Right hindlimb (tissue), 1 donor: ENCODE measurements at regions not wholly inside any gene's neighbourhood (a gene's known extent, or its start where the extent isn't known, plus 50 kb on each side); places are given as distances from the start of the nearest gene placed in this dataset.
"Not testable (repeated sequence)": the region's sequence is repeated elsewhere in the genome, so short reads cannot be mapped to it uniquely, and the experiment has no call there.

ENCODE experiments used
- DNase-seq: peaks from one replicate; pipeline ENCODE4 v3.0.0-alpha.2; 2018

DNA sequence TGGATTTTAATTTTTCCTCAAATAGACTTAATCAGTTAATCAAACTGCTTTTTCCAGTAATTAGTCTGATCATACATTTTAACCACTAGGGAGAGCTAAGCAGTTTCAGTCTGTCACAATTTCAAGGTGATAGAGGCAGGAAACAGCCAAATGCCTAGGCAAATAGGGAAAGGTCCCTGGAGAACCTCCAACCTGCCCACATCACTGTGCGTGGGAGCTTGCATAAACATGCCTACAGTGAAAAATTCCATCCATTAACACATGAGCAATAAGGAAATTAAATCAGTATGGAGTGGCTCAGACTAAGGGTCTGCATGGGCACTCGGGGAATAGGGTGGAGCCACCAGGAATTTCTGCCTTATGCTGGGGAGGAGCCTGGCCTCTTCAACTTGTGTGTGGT lies 74.6 kb downstream of the AASDHPPT start:
- DNase-seq, result no peak

DNA sequence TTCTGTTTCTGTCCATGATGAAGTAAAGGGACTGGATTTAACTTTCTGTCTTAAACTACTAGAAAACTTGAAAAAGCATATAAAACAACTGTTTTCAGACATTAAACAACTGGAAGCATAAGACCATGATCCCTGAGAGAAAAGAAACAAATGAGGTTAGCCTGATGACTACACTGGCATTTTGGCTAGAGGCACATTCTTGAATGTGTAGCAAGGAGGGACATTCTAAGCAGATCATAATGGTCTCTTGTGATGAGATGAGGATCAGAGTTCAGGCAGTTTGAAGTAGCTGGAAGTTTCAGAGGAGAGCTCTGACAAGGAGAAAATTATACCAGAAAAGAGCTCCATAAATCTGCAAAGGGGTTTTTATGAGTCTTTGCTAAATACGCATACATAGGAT lies 75.4 kb downstream of the AASDHPPT start:
- no peak for DNase-seq

DNA sequence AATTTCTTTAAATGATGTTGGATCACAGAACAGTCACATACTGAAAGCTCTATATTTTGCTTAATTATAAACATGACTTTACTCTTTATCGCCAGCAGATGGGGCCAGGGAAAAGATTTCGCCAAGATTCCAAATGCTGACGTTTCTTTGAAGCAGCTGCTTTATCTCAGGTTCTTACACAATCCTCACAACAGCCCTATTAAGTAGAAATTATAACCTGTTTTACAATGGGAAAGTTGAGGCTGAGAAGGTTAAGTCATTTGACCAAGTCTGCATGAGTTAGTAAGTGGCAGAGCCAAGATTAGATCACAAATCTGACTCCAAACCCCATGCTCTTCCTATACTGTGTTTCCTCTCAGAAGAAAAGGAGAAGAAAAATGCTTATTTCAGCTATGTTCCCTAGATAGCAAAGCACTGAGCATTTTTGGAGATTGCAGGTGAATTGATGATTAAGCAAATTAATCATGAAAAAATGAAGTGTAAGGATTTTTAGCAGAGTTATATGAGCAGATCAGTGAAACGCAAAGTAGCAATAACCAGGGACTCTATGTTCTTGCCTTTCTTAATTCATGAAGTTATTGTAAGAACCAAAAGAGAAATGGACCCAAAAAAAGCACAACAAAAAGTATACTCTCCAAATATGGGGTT lies 79.0 kb downstream of the AASDHPPT start:
- DNase-seq, result no peak

DNA sequence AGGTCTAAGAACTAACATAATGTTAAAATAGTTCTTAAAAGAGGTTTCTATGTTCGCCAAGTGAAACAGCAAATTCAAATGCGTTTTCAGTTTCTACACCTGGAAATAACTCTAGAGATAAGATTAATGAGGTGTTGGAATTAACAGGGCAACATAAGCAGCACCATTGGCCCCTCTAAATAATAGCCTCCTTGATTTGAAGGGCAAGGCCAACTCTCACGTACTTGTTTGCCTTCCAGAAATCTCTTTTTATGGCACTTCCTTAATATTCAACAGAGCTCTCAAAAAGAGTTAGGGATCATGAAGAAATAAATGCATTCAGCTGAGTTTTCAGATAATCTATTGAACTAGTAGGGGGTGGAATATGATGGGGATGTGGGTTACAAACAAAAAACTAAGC lies 80.9 kb downstream of the AASDHPPT start:
- DNase-seq, result no peak

DNA sequence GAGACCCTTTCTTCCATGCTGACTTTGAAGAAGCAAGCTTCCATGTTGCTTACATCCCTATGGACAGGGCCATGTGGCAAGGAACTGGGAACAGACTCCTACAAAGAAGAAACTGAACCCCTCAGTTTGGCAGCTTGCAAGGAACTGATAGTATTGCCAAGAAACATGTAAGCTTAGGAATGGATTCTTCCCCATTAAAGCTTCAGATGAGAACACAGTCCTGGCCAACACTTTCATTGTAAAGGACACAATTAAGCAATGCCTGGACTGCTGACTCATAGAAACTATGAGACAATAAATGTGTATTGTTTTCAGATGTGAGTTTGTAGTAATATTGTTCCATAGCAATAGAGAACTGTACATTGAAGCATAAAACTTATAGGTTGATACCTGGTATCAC lies 82.4 kb downstream of the AASDHPPT start:
- no peak for DNase-seq

DNA sequence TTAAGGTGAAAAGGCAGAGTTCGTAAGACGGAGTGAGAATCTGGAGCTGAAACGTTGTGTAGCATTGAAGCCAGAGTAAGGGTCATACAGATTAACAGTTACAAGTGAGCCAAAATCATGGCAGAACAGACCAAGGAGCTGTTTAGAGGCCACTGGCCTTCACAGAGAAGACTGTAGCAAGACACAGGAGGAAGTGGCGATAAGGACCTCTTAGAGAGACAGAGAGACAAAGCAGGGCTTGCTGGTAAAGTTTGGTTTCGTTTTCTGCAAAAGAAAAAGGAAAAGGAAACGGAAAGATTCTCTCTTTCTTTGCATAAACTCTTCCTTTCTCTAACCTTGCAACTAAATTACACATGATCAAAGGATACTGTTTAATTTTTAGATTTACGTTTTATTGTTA lies 83.0 kb downstream of the AASDHPPT start:
- DNase-seq, result no peak

DNA sequence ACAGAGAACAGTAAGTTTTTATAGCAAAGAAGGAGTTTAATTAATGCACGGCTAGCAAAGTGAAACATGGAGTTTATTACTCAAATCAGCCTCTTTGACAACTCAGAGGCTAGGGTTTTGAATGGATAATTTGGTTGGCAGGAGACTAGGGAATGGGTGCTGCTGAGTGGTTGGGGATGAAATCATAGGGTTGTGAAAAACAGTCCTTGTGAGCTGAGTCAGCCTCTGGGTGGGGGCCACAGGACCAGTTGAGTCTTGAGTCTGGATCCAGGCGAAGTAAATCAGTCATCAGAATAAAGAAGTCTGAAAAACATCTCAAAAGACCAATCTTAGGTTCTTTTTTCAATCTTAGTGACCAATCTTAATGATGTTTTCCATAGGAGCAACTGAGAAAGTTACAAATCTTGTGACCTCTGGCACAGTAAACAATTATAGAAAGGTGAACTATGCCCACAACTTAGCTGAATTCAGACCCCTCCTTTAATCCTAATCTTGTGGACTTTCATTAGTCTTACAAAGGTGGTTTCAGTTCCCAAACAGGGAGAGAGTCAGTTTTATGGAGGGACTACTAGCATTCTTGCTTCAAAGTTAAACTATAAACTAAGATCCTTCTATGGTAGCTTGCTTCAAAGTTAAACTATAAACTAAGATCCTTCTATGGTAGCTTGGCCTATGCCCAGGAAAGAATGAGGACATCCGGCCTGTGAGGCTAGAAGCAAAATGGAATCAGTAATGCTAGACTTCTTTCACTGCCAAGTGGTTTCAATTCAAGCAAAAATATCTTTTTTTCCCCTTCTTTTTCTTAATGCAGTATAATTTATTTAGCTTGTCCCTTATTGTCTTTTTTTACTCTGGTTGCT lies 84.5 kb downstream of the AASDHPPT start:
- peak; percentile 31 for DNase-seq

DNA sequence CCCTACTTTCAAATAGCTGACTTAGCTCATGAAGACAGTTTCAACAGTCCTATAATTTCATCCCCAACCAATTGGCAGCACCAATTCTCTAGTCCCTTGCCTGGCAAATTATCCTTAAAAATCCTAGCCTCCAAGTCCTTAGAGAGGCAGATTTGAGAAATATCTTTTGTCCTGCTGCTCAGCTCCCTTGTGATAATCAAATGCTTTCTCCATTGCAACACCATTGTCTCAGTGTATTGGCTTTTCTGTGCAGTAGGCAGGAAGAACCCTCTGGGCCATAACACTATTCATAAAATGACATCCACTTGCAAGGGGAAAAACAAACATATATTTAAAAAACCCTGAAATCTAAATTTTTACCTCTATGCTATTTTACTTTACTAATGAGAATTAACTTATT lies 89.6 kb downstream of the AASDHPPT start:
- no peak for DNase-seq

DNA sequence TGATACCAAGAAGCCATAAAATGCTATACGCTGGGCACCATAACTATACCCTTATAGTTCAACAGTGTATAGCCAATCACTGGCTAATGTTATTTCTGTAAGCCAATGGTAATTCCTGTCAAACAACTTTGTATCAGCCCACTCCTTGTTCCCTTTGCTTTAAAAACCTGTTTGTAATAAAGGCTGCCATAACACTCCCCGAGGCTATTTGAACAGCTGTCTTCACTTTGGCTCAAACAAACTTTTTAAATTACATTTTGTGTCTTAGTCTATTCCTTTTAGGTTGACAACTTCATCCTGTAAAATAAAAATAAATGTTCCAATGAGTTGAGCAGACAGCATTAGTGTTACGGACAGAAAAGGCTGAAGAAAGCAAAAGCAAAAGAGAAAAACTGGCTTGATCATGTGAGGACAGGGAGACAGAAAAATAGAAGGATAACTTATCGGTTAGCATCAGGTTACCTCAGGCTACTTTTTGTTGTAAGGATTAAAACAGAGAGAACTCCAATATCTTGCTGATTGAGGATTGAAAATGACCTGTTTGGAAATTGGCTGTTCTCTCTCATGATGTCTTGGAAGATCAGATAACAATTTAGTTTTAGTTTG lies 95.0 kb downstream of the AASDHPPT start:
- DNase-seq, result no peak

DNA sequence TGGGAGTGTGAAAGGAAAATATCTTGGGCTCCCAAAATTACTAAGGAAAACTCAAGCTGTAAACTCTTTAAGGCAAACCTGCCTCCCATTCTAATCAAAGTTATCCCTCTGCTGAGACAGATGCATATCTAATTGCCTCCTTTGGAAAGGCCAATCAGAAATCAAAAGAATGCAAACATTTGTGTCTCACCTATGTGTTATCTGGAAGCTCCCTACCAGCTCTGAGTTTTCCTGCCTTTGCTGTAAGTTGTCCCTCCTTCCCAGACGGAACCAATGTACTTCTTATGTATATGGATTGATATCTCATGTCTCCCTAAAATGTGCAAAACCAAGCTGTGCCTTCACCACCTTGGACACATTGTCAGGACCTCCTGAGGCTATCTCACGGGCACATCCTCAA lies 95.8 kb downstream of the AASDHPPT start:
- DNase-seq, result no peak

DNA sequence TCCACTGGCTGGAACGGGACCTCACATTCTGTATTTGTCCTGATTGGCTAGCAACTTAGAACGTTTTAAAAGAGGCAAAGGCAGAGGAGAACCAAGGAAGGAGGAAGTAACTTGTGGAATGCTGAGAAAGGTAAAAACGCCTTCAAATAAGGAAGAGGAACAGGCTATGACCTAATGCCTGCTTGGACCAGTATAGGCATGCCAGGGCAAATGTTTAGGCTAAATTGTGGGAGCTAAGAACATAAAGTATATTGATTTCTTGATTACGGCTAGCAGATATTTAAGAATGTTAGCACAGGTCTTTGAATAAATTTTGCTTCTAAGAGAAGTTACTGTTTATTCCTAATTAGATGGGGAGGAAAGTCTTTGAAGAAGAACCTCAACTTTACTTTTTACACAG lies 96.5 kb downstream of the AASDHPPT start:
- not testable (repeated sequence) for DNase-seq

DNA sequence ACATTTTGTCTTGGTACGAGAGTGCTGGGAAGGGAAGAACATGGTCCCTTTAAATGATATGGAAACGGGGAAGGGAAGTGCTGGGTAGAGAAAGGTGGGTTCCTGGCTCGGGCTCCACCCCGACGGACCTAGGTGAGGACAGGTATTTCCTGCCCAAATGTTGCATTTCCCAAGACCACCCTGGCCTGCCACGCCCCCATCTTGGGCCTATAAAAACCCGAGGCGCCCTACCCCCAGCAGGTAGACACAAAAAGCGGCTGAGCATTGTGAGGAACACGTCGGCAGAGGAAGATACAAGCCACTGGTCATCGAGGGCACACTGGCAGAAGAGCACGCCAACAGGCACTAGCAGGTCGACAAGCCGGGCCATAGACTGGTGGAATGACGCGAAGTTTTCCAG lies 99.4 kb downstream of the AASDHPPT start:
- DNase-seq, result no peak

DNA sequence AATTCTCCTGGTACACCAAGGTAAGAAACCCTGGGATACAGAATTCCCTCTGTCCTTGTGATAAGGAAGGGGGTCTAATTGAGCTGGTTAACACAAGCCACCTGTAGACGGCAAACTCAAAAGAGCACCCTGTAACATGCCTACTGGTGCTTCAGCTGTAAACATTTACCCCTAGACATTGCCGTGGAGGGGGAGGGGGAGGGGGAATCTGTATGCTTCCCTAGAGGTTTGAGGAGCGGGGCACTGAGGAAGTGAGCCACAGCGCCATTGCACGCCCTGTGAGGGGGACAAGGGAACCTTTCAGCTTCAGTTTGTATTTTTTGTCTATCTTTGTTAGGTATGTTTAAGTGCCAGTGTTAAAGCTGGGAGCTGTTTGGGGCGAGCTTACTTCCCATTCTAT lies 99.8 kb downstream of the AASDHPPT start:
- DNase-seq, result no peak

DNA sequence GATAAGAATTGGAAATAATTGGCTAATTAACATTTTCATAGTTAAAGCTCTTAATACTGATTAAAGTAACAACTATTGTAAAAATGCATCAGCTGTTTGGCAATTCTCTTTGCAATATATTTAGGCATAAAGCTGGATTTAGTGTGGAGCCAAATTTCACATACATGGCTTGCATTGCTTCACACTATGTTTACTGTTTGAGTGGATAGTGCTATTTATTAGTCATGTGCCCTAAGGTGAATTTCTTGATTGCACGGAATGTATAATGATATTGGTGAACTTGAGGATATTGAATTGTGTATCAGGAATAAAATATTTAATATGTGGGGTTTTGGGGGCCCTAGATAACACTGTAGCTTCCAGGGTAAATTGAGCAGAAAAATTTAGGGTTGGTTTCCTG lies 100.9 kb downstream of the AASDHPPT start:
- DNase-seq, result no peak

DNA sequence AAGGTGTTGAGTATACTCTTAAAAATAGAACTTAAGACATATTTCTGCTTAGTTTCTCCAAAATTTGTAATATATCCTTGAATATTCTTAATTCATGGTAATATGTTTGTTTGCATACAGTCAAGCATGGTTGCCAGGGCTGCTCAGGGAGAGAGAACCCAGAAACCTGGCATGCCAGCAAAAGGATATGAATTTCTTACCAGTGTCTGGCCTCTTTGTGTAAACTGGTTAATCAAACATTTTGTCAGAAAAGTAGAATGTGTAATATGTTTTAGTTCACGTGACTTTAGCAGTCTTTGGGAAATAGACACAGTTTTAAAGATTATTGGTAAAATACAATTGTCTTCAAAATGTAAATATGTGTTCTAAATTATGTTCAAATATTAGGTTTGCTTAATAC lies 101.6 kb downstream of the AASDHPPT start:
- DNase-seq, result no peak

DNA sequence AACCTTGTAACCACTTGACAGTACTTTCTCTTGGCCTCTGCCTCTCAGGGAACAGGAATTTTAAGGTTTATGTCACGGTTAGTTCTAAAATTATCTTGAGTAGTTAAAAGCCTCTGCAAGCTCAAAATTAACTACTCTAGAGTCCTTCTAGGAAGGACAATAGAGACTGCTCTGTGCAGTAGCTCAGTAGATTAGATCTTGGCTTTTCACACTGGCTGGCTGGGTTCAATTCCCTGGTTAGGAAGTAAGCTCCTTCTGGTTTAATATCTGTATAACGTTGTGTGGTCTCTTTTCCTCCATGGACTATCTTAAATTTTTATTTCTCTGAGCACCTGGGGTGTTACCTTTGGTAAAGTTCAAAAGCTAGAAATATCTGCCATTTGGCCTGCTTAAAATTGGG lies 109.2 kb downstream of the AASDHPPT start:
- DNase-seq, result no peak

DNA sequence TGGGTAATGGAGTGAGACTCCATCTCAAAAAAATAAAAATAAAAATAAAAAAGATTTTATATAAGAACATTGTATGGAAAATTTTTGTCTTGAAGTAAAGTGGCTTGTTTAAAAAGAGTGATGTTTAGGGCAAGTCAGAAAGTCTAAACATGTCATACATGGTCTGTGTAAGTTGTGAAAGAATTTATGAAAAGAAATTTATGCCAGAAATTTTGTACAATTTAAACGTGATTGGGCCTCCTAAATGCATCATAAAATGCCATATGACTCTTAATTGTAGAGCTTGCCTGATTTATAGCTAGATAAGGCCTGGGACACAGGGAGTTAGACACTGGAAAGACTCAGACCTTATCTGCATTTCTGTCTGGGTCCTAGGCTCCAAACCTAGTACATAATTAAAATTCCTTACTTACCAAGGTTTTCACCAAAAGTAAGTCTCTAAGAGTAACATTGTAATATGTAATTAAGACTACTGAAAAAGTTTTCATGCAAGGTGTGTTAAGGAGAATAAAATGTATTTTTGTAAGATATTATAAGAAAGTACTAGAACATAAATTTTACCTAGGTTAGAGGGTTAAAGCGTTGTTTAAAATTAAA lies 110.5 kb downstream of the AASDHPPT start:
- no peak for DNase-seq

DNA sequence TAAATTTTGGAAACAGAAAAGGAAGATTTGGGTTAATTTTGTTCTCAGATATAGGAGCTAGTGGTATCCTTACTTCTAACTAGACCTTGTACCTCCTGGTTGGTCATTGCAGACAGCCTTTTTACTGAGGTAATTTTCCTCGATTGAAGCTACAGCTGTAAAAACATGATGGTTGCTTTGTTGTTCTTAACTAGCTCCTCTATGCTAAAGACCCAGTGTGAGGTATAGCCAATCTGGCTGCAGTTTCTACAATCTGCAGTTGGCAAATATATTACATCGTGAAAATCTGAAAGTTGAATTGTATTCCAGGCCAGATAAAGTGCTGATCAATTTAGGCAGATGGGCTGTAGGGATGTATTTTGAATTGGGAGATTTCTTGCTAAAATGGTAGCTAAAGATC lies 116.5 kb downstream of the AASDHPPT start:
- DNase-seq, result no peak

DNA sequence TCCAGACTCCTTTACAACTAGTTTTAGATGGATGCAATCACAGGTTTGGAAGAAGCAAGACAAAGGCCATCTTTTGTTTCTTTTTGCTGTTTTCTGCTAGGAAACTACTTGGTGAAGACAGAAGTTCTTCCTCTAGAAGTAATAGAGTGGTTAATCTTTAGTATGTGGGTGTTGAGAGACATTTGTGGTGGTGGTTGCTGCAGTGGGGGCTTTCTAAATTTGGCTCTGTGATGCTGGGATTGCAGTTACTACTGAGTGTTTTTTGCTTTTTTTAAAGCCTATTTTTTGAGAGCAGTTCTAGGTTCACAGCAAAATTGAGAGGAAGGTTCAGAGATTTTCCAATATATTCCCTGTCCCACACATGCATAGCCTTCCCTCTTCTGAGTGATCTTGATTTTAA lies 120.0 kb downstream of the AASDHPPT start:
- DNase-seq, result no peak

DNA sequence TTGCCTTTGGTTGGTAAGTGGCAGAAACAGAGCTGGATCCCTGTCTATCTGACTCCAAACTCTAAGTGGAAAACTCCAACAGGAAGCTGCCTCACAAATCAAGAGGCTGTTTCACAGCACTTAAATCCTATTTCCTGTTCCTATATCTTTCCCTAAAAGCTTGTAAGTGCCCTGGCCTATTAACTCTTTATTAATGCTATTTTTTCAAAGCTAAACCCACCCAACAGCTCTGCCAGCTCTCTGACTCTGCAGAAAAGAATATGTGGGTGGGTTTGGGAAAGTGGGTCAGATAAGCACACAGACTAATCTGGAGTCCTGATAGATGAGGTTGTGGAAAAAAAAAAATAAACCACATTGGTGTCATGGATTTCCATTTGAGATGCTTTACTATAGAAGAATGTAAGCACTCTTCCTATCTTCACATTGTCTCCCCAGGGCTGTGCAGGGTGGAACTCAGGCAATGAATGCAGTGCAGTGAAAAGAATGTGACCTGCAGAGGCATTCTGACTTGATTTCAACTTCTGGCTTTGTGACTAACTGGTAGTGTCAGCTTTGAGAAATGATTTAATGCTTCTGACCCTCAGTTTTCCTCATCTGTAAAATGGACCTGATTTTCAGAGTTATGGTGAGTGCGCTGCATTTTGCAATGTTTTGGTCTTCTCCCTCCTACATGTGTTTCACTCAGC lies 125.6 kb downstream of the AASDHPPT start:
- no peak for DNase-seq

DNA sequence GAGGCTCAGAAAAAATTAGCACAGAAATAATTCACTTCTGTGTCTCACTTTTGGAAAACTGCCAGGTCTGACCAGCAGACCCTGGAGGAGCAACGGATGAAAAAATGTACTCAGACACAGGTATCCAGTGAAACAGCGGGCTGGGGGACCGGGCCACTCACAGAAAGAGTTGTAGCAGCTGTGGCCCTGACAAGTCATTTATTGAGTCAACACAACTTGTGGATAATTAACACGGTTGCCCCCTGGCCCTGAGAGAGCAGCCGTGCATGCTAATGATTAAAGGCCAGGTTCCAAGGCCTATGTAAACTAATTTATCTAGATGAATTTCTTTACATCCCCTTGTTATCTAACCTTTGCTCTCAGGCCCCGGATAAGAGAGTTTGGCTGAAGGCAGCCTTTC lies 131.3 kb downstream of the AASDHPPT start:
- no peak for DNase-seq

DNA sequence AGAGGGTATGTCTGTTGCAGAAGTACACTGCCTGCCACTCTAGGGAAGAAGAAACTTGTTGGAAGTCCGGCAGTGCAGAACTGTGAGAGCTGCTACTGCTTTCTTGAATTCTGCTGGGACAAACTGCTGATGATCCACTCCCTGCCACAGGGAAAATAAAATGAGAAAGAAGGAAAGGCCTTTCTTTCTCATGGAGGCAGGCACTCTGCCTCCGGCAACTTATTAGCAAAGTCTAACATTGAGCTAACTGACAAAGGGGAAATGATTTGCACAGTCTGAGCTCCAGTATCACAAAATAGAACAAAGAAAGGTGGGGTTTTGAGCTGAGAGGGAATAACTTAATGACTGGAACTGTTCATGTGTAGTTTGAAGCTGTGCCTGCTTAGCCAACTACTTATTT lies 134.6 kb downstream of the AASDHPPT start:
- DNase-seq, result no peak

DNA sequence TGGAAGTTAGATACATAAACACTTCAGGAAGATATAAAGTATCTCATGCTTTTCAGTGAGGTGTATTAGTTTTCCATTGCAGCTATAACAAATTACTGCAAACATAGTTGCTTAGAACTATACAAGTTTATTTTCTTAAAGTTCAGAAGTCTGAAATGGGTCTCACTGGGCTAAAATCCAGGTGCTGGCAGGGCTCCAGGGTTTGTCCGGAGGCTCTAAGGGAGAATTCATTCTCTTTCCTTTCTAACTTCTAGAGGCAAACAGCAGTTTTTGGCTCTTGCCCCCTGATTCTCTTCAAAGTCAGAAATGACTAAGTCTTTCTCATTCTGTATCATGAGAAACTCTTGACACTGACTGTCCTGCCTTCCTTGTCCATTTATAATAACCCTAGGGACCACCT lies 138.8 kb downstream of the AASDHPPT start:
- DNase-seq, result no peak
